ENCODE measurements at regions not wholly inside any gene's neighbourhood (a gene's known extent, or its start where the extent isn't known, plus 50 kb on each side); places are given as distances from the start of the nearest gene placed in this dataset.

GRCh38 chr13:68540244-68540643 lies 1310.1 kb upstream of the PCDH9 start:
- intact Hi-C loops (cut with micrococcal nuclease; ENCODE audit: unreplicated experiment): no loop called here
- 32% methylated on average over 2 of the region's 2 CpGs for WGBS (ENCODE audit: insufficient coverage, insufficient replicate concordance, low lambda C conversion rate, missing lambda C conversion rate)

GRCh38 chr13:68535329-68535728 lies 1305.2 kb upstream of the PCDH9 start:
- TF ChIP-seq IKZF1 (conservative IDR thresholded peaks at IDR 0.05): no peak
- TF ChIP-seq ATF7 (IDR thresholded peaks at IDR 0.05; ENCODE audit: low read depth): 0 out of 2 replicates have a peak, but pooled peaks have one; percentile 44
- 0 out of 2 replicates have a peak, but pooled peaks have one; percentile 39 for TF ChIP-seq ATF2 (IDR thresholded peaks at IDR 0.05; ENCODE audit: low read length)
- TF ChIP-seq MEF2A (IDR thresholded peaks at IDR 0.05; ENCODE audit: insufficient read depth, low read depth, low read length): peak; percentile 71
- TF ChIP-seq JUNB (IDR thresholded peaks at IDR 0.05): peak; percentile 57
- POLR2A ChIA-PET: no interaction called here
- H3K79me2 ChIP-seq (ENCODE audit: control insufficient read depth, insufficient read depth, low read length): no peaks in the 10 kb centered on the region
- FAIRE-seq: no peak
- RAD21 ChIA-PET (ENCODE audit: unreplicated experiment): no interaction called here
- ATAC-seq: peak; percentile 74
- no peaks in the 10 kb centered on the region for H3K36me3 ChIP-seq (ENCODE audit: control insufficient read depth in 2 of 2, insufficient read depth in 2 of 2, low read length in 1 of 2)
- no peaks in the 10 kb centered on the region for H3K4me1 ChIP-seq (ENCODE audit: control insufficient read depth, insufficient read depth, low read length)
- CTCF ChIA-PET: no interaction called here
- H3K27ac ChIP-seq (ENCODE audit: control insufficient read depth, insufficient read depth): no peak overlapping the region
- no peaks in the 10 kb centered on the region for H3K27me3 ChIP-seq (replicated peaks in 1 of 2; ENCODE audit: control insufficient read depth in 2 of 2, insufficient read depth in 2 of 2, low read length in 1 of 2)
- in situ Hi-C loops (cut with MboI): no loop called here
- SMC1A ChIA-PET (ENCODE audit: uncharacterized antibody, unreplicated experiment): no interaction called here
- intact Hi-C loops (cut with micrococcal nuclease; ENCODE audit: unreplicated experiment): no loop called here
- no peak overlapping the region; the same call in 1 of the 2 replicates for H2AFZ ChIP-seq (ENCODE audit: control insufficient read depth, low read depth, low read length)
- DNase-seq (ENCODE audit: low read depth, low spot score): no peak
- WGBS (ENCODE audit: insufficient coverage, insufficient replicate concordance, low lambda C conversion rate, missing lambda C conversion rate): 40% methylated on average over 1 of the region's 1 CpG
- no peak overlapping the region for H3K4me3 ChIP-seq
- H3K9me3 ChIP-seq (replicated peaks; ENCODE audit: control insufficient read depth, insufficient read depth, low read length): no peaks in the 10 kb centered on the region
- H3K4me2 ChIP-seq (ENCODE audit: control insufficient read depth, insufficient read depth): no peak overlapping the region
- BruUV-seq (replicated peaks): no TSS peak
- H4K20me1 ChIP-seq (ENCODE audit: control insufficient read depth, insufficient read depth): no peaks in the 10 kb centered on the region
- no peak overlapping the region for H3K9ac ChIP-seq (ENCODE audit: control insufficient read depth, insufficient read depth, low read length)

More at GRCh38 chr13:68540244-68540643, 1310.1 kb upstream of the PCDH9 start:
- Histone ChIP-seq H4K20me1 (ENCODE audit: control insufficient read depth, insufficient read depth) (no peaks in the 10 kb centered on the region), H3K36me3 (ENCODE audit: control insufficient read depth in 2 of 2, insufficient read depth in 2 of 2, low read length in 1 of 2) (no peaks in the 10 kb centered on the region), H3K9ac (ENCODE audit: control insufficient read depth, insufficient read depth, low read length) (no peak overlapping the region), H3K4me3 (no peak overlapping the region), H3K4me2 (ENCODE audit: control insufficient read depth, insufficient read depth) (no peak overlapping the region), H3K27ac (ENCODE audit: control insufficient read depth, insufficient read depth) (no peak overlapping the region), H2AFZ (ENCODE audit: control insufficient read depth, low read depth, low read length) (no peak overlapping the region), H3K4me1 (ENCODE audit: control insufficient read depth, insufficient read depth, low read length) (no peaks in the 10 kb centered on the region), H3K27me3 (replicated peaks in 1 of 2; ENCODE audit: control insufficient read depth in 2 of 2, insufficient read depth in 2 of 2, low read length in 1 of 2) (no peaks in the 10 kb centered on the region; a peak in 1 of 4 replicates), H3K9me3 (replicated peaks; ENCODE audit: control insufficient read depth, insufficient read depth, low read length) (no peaks in the 10 kb centered on the region), H3K79me2 (ENCODE audit: control insufficient read depth, insufficient read depth, low read length) (no peaks in the 10 kb centered on the region)
- FAIRE-seq: no peak
- ATAC-seq: no peak
- no TSS peak for BruUV-seq (replicated peaks)
- ChIA-PET CTCF (no interaction called here), RAD21 (ENCODE audit: unreplicated experiment) (no interaction called here), POLR2A (no interaction called here), SMC1A (ENCODE audit: uncharacterized antibody, unreplicated experiment) (no interaction called here)
- no peak for DNase-seq (ENCODE audit: low read depth, low spot score)
- in situ Hi-C loops (cut with MboI): no loop called here
- no peak for TF ChIP-seq CEBPB (IDR thresholded peaks at IDR 0.05; ENCODE audit: borderline replicate concordance in 1 of 2, low read depth in 2 of 2, low read length in 2 of 2)
- TF ChIP-seq PAX8 (IDR thresholded peaks at IDR 0.05): no peak
- no peak for TF ChIP-seq KLF5 (IDR thresholded peaks at IDR 0.05; ENCODE audit: partially characterized antibody)
- TF ChIP-seq PBX3 (IDR thresholded peaks at IDR 0.05; ENCODE audit: insufficient replicate concordance, low read depth, low read length): no peak
- no peak for TF ChIP-seq SP1 (IDR thresholded peaks at IDR 0.05; ENCODE audit: low read depth, low read length)
- no peak for TF ChIP-seq SRF (IDR thresholded peaks at IDR 0.05; ENCODE audit: low read depth in 2 of 2, low read length in 2 of 2)
